DMS114 treated with DMSO at 0.1 percent for 48 hours (cell line): ENCODE measurements at regions not wholly inside any gene's neighbourhood (a gene's known extent, or its start where the extent isn't known, plus 50 kb on each side); places are given as distances from the start of the nearest gene placed in this dataset.

Experiments
- DNase-seq: peaks from one replicate; lab custom pipeline; 2025; ENCODE audit not compliant: unreplicated experiment; lab: John Stamatoyannopoulos, UW

DNA sequence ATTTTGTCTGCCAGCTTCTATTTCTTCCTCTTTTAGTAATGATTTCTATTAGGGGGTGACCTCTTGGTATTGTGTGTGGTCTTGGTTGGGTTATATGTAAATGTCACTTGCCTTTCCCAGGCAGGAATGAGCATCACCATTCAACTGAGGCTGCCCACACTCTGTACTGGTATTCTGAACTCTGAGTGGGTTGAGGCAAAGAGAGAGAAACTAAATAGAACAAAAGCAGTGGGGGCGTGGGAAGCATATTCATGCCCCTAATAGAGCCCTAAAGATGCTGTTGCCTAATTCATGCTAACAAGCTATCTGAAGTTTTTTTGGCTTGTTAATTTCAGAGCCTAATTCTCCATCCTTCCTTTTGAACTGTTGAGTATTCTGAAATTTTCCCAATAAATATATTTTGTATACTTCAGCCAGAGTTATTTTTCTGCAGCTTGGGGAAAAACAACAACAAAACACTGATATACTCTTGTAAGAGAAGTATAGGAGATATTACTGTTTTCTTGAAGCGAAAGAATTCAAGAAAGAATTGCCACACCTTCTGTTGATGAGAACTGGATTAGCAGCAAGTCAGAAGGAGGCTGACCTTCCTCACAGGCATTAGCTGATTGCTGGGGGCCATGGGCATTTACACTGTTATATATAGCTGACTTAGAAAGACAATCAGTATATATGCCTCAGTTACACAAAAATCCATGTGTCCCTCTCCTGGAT lies 315.8 kb upstream of the KLF12 start:
- no peak for DNase-seq

- DNase-seq: no peak
These were observed 310.8 kb upstream of the KLF12 start for GRCh38 chr13:74444864-74445479.

DNA sequence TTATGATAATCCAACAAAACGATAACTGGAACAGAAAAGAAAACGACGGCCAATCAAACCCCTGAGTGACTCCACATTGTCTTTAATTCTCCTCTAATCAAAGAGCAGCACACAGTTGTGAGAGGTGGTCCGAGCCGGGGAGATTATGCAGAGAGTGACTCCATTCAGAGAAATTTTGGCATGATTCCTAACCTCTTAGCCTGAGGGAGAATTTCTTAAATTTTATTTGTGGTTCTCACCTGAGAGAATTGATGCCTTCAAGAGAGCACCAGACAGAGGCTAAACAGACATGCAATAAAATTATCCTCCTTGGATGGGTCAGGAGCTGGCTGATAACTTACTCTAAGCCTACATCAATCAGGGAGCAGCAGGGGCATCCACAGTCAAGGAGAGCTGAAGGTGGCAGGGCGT lies 310.0 kb upstream of the KLF12 start:
- no peak for DNase-seq

GRCh38 chr13:74443631-74444030 lies 309.4 kb upstream of the KLF12 start:
- no peak for DNase-seq

DNA sequence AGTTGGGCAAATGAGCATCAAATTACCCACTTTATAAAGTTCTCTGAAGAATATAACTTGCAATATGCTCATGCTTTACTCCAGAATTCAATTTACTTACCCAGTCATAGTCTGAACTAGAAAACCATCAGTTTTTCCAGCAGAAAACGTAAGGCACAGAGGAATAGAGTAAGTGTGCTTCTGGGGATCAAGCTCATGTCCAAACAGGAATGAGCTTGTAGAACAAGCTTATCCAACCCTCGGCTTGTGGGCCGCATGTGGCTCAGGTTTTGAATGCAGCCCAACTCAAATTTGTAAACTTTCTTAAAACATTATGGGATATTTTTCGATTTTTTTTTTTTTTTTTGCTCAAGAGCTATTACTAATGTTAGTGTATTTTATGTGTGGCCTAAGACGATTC lies 308.5 kb upstream of the KLF12 start:
- no peak for DNase-seq

DNA sequence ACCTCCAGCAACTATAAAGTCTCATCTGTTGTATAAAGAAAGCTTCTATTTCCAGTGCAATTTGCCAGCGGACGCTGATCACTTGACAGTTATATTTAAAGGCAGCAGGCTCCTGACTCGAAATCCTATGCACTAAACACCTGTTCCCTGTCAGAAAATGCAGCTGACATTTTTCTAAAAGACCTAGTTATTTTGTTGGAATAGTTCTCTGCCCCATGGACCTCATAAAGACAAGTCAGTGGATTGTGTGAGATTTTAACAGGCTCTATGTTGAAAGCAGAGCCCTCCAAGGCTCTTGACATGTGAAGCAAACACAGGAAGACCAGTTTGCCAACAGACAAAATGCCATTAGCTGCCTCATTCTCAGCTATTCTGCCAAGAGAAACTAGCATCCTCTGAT lies 304.7 kb upstream of the KLF12 start:
- DNase-seq: no peak

DNA sequence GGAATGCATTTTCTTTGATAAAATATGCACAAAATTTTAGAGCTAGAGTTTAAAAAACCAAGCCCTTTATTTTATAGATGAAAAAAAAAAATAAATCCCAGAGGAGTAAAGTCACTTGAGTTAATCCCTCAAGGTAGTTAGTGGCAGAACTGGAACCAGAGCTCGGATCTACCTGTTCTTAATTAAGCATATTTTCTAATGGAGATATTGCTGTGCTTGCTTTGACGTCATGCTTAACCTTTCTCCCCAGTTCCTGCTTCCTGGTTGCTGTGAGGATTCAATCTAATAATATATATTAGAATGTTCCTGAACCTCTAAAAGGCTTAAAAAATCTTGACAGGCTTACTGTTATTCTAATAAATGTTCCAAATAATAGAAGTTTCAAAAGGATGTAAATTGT lies 300.6 kb upstream of the KLF12 start:
- no peak for DNase-seq

DNA sequence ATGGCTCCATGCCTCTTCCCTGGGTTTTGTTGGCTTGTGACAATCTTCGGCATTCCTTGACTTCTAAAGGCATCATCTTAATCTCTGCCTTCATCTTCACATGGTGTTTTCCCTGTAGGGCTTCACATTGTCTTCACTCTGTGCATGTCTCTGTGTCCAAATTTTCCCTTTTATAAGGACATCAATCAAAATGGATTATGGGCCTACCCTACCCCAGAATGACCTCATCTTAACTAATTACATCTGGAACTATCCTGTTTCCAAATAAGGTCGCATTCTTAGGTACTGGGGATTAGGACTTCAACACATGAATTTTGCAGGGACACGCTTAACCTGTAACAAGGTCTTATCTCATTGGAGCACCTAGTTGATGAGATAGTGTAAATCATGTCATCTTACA lies 290.3 kb upstream of the KLF12 start:
- DNase-seq: no peak

DNA sequence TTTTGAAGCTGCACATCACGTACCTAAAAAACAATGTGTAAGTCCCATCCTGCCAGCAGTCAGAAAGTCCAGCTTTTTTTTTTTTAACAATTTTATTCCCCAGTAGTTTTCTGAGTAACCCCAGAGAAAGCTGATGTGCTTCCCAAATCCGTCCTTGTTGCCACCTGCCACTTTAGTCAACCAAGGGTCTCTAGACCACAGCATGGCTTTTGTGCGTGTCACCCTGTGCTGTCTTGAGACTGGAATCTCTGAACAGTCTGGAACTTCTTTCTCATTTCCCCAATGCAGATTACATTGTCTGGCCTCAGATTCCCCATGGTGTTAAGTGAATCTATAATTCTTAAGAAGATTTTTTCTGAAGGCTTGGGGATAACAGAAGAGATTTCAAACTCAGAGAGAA lies 289.2 kb upstream of the KLF12 start:
- DNase-seq: no peak

GRCh38 chr13:74414458-74414857 lies 280.3 kb upstream of the KLF12 start:
- DNase-seq: no peak

DNA sequence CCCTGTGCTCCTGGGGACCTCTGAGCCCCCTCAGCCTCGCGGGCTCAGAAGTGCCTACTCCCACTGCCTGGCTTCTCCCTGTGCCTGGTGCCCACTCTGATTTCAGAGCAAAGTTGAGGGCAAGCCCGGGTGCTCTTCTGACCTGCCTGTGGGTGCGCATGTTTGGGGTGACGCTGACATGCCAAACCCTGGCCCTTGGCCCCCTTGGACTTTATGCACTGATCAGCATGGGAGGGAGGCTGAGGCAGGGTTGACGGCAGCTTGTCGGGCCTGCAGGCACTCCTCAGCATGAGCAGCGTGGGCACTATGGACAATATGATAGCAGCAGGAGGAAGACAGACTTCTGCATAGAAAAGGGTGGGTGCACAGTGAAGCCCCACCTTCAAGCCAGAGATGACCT lies 279.3 kb upstream of the KLF12 start:
- DNase-seq: no peak

GRCh38 chr13:74409551-74409950 lies 275.3 kb upstream of the KLF12 start:
- DNase-seq: no peak

DNA sequence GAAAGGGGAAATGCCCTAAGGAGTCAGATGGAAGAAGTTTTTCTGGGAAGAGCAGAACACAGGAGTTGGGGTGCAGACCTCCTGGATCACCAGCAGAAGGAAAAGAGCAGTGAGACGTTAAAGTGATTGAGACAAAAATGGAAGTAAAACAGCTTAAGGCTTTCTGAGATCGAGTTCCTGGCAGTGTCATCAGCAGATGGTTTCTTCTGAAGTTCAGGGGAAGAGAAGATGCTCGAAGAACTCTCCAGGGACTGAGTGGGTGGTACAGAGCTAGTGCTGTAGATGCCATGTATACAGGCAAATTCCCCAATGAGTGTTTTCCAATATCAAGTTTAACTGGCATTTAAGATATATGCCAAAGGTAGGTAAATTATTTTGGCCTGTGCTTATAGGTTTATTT lies 272.2 kb upstream of the KLF12 start:
- no peak for DNase-seq

GRCh38 chr13:74398599-74398998 lies 264.4 kb upstream of the KLF12 start:
- DNase-seq: no peak

DNA sequence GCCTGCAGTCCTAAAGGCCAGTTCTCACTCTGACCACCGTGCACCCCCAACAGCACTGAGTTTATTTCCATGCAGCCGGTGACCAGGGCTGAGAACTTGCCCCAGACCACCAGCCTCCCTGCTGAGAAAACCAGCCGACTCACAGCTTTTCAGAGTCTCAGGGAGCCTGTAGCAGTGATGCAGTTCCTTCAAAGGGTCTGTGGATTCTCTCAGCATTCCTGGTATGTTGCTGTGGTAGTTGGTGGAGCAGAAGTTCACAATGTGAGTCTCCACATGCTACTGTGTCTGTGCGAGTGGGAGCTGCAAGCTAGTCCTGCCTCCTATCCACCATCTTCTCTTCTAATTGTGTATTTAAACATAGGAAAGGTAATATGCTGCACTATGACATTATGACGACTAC lies 254.9 kb upstream of the KLF12 start:
- DNase-seq: no peak

- DNase-seq: no peak
These were observed 254.4 kb upstream of the KLF12 start for GRCh38 chr13:74388626-74389025.

GRCh38 chr13:74372511-74372910 lies 238.3 kb upstream of the KLF12 start:
- no peak for DNase-seq

- DNase-seq: no peak
These were observed 233.0 kb upstream of the KLF12 start for GRCh38 chr13:74367193-74367592.

- no peak for DNase-seq
These were observed 227.1 kb upstream of the KLF12 start for GRCh38 chr13:74361274-74361673.

- DNase-seq: no peak
These were observed 212.8 kb upstream of the KLF12 start for GRCh38 chr13:74346960-74347359.

DNA sequence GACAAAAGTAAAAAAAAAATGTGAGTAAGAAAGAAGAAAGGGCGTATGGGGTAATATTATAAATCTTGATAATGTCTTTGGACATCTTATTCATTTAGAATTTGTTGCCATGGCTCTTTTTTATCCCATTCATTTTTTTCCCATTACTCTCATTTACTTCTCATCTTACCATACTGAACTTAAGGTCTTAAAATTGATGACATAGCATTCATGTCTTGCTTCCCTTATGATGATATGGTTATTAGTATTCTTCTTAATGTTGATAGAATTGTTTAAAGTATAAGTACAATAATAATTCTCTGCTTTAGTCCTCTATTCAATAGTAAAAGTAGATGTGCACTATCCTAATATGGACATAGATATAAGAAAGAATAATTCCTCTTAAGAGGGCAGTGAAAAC lies 204.1 kb upstream of the KLF12 start:
- no peak for DNase-seq

- DNase-seq: no peak
These were observed 202.3 kb upstream of the KLF12 start for GRCh38 chr13:74336546-74336945.

GRCh38 chr13:74335370-74335769 lies 201.2 kb upstream of the KLF12 start:
- no peak for DNase-seq
